IMR-90 (cell line): ENCODE measurements at regions not wholly inside any gene's neighbourhood (a gene's known extent, or its start where the extent isn't known, plus 50 kb on each side); places are given as distances from the start of the nearest gene placed in this dataset.
A peak's percentile ranks its signal among the peaks of the same experiment; 100 is the strongest.

Experiments used
- ATAC-seq: fragments of 200-7000 bp; cut with Tn5 transposase; 2 replicates; pipeline ENCODE4 v1.9.1; 2020; ENCODE audit warnings: low read depth, mild to moderate bottlenecking, moderate library complexity
- BruUV-seq: library from RNA; stranded (reverse); fragments of 400-500 nt; replicated peaks from 2 replicates; lab custom pipeline; 2021; lab: Mats Ljungman, UMichigan
- CTCF ChIA-PET: fragments of 300-600 bp; formaldehyde crosslinking; extraction: SDS; loops from one replicate; lab custom pipeline; 2021; ENCODE audit warnings: antibody characterized with exemption; lab: Yijun Ruan, JAX
- POLR2A ChIA-PET: fragments of 300-600 bp; sonication (Branson Sonifier 250); formaldehyde crosslinking; loops from one replicate; lab custom pipeline; 2022; ENCODE audit warnings: antibody characterized with exemption; ENCODE audit not compliant: unreplicated experiment; lab: Charles Lee
- DNase-seq: peaks from one replicate; pipeline ENCODE4 v3.0.0; 2013
- H2AFZ ChIP-seq: replicated peaks from 2 replicates; pipeline ENCODE3; 2013; ENCODE audit warnings: low read length, mild to moderate bottlenecking; ENCODE audit not compliant: poor library complexity
- H2AK5ac ChIP-seq: 2 replicates; pipeline ENCODE4 v1.6.1; 2013; ENCODE audit warnings: low read depth, low read length, inconsistent platforms
- H2AK9ac ChIP-seq: replicated peaks from 2 replicates; pipeline ENCODE3; 2013; ENCODE audit warnings: mild to moderate bottlenecking, low read depth, low read length, moderate library complexity; ENCODE audit not compliant: poor library complexity
- H2BK120ac ChIP-seq: 2 replicates; pipeline ENCODE4 v1.6.1; 2013; ENCODE audit warnings: low read depth, low read length, inconsistent platforms
- H2BK15ac ChIP-seq: 3 replicates; pipeline ENCODE4 v1.6.1; 2013; ENCODE audit warnings: low read depth, low read length, inconsistent platforms
- H2BK20ac ChIP-seq: 2 replicates; pipeline ENCODE4 v1.6.1; 2013; ENCODE audit warnings: low read depth, mild to moderate bottlenecking, inconsistent platforms, low read length, moderate library complexity
- H2BK5ac ChIP-seq: 2 replicates; pipeline ENCODE4 v1.6.1; 2013; ENCODE audit warnings: mild to moderate bottlenecking, low read depth, low read length, inconsistent platforms; ENCODE audit not compliant: poor library complexity, severe bottlenecking
- H3K14ac ChIP-seq: replicated peaks from 2 replicates; pipeline ENCODE4 v1.6.1; 2013; ENCODE audit warnings: low read depth, low read length, inconsistent platforms
- H3K18ac ChIP-seq: 2 replicates; pipeline ENCODE4 v1.6.1; 2013; ENCODE audit warnings: low read depth, low read length, control low read depth
- H3K23ac ChIP-seq: 2 replicates; pipeline ENCODE4 v1.6.1; 2013; ENCODE audit warnings: low read depth, low read length, inconsistent platforms
- H3K27ac ChIP-seq: 2 replicates; pipeline ENCODE4 v1.5.1; 2013; ENCODE audit warnings: mild to moderate bottlenecking, control low read depth, low read length; ENCODE audit not compliant: insufficient read depth
- H3K27me3 ChIP-seq: 2 replicates; pipeline ENCODE4 v1.6.1; 2013; ENCODE audit warnings: low read length; ENCODE audit not compliant: control insufficient read depth, insufficient read depth
- H3K36me3 ChIP-seq: 2 replicates; pipeline ENCODE4 v1.6.1; 2013; ENCODE audit warnings: low read length, mixed read lengths; ENCODE audit not compliant: control insufficient read depth, insufficient read depth
- H3K4ac ChIP-seq: 2 replicates; pipeline ENCODE4 v1.6.1; 2013; ENCODE audit warnings: low read depth, low read length, inconsistent platforms
- H3K4me1 ChIP-seq: 2 replicates; pipeline ENCODE4 v1.6.1; 2013; ENCODE audit warnings: low read length, mixed read lengths; ENCODE audit not compliant: control insufficient read depth, insufficient read depth
- H3K4me2 ChIP-seq: 2 replicates; pipeline ENCODE4 v1.6.1; 2013; ENCODE audit warnings: low read depth, mild to moderate bottlenecking, control low read depth, low read length, moderate library complexity
- H3K4me3 ChIP-seq: 2 replicates; pipeline ENCODE4 v1.5.1; 2013; ENCODE audit warnings: low read depth, mild to moderate bottlenecking, control low read depth, low read length, moderate library complexity; ENCODE audit not compliant: insufficient read depth
- H3K56ac ChIP-seq: 2 replicates; pipeline ENCODE4 v1.6.1; 2013; ENCODE audit warnings: low read length, inconsistent platforms; ENCODE audit not compliant: insufficient read depth; ENCODE audit errors: extremely low read depth
- H3K79me1 ChIP-seq, 2 experiments: 2 replicates each; pipeline ENCODE4 v1.6.1; 2013; ENCODE audit warnings: low read length in 2 of 2, inconsistent platforms in 1 of 2, low read depth in 1 of 2
- H3K9ac ChIP-seq: 2 replicates; pipeline ENCODE4 v1.6.1; 2013; ENCODE audit warnings: low read depth, low read length, control low read depth
- H3K9me1 ChIP-seq: 2 replicates; pipeline ENCODE4 v1.6.1; 2013; ENCODE audit warnings: low read length, inconsistent platforms; ENCODE audit not compliant: insufficient read depth
- H3K9me3 ChIP-seq: 2 replicates; pipeline ENCODE4 v1.6.1; 2013; ENCODE audit warnings: low read length; ENCODE audit not compliant: control insufficient read depth, insufficient read depth
- H4K20me1 ChIP-seq: 2 replicates; pipeline ENCODE4 v1.6.1; 2013; ENCODE audit warnings: low read length, inconsistent platforms; ENCODE audit not compliant: insufficient read depth
- H4K5ac ChIP-seq: 2 replicates; pipeline ENCODE4 v1.6.1; 2013; ENCODE audit warnings: mild to moderate bottlenecking, low read depth, low read length, control low read depth
- H4K8ac ChIP-seq, 2 experiments: 2 replicates each; pipeline ENCODE4 v1.6.1; 2013; ENCODE audit warnings: low read depth in 2 of 2, low read length in 2 of 2, control low read depth in 1 of 2, inconsistent platforms in 1 of 2
- H4K91ac ChIP-seq: 2 replicates; pipeline ENCODE4 v1.6.1; 2013; ENCODE audit warnings: low read depth, low read length, inconsistent platforms; ENCODE audit not compliant: insufficient read depth
- CEBPB ChIP-seq: IDR thresholded peaks from 2 replicates; pipeline ENCODE4 v1.6.1; 2012; ENCODE audit warnings: low read depth, low read length, improper control_type of control experiment
- CTCF ChIP-seq: conservative IDR thresholded peaks from 2 replicates; pipeline ENCODE4 v1.5.1; 2012; ENCODE audit warnings: mild to moderate bottlenecking, low read depth, low read length, improper control_type of control experiment
- MAFK ChIP-seq: IDR thresholded peaks from 2 replicates; pipeline ENCODE4 v1.6.1; 2012; ENCODE audit warnings: low read depth, low read length, improper control_type of control experiment
- MAZ ChIP-seq: IDR thresholded peaks from 2 replicates; pipeline ENCODE4 v1.6.1; 2012; ENCODE audit warnings: low read depth, mild to moderate bottlenecking, low read length, improper control_type of control experiment, moderate library complexity, borderline replicate concordance
- MXI1 ChIP-seq: IDR thresholded peaks from 2 replicates; pipeline ENCODE4 v1.6.1; 2012; ENCODE audit warnings: low read depth, mild to moderate bottlenecking, low read length, moderate library complexity, borderline replicate concordance
- POLR2A ChIP-seq: IDR thresholded peaks from 2 replicates; pipeline ENCODE4 v1.6.1; 2012; ENCODE audit warnings: mild to moderate bottlenecking, low read depth, low read length
- RAD21 ChIP-seq: IDR thresholded peaks from 2 replicates; pipeline ENCODE4 v1.6.1; 2012; ENCODE audit warnings: low read length, improper control_type of control experiment
- RCOR1 ChIP-seq: IDR thresholded peaks from 2 replicates; pipeline ENCODE4 v1.6.1; 2012; ENCODE audit warnings: mild to moderate bottlenecking, low read length, improper control_type of control experiment; ENCODE audit not compliant: insufficient replicate concordance
- SMC3 ChIP-seq: fragments of 150-350 bp; IDR thresholded peaks from 2 replicates; pipeline ENCODE4 v1.6.1; 2016; ENCODE audit warnings: low read depth, mild to moderate bottlenecking, antibody characterized with exemption, low read length, moderate library complexity
- USF2 ChIP-seq: fragments of 150-350 bp; IDR thresholded peaks from 2 replicates; pipeline ENCODE4 v1.6.1; 2017; ENCODE audit warnings: mild to moderate bottlenecking, antibody characterized with exemption, low read length, low read depth
- WGBS, 2 experiments: methylation state at CpG; one replicate each; pipeline versions ENCODE4 v1.1.5 to v1.1.7; 2013; ENCODE audit warnings: missing lambda C conversion rate in 2 of 2; ENCODE audit not compliant: insufficient read length in 1 of 2; ENCODE audit errors: extremely low coverage in 2 of 2; 5-methylcytosine and 5-hydroxymethylcytosine counted together
- dilution Hi-C: fragments of 300-500 bp; cut with HindIII; formaldehyde crosslinking; loops from one replicate; pipeline ENCODE4 v1.14.3; 2018; ENCODE audit warnings: low sequenced_read_pairs; ENCODE audit not compliant: unreplicated experiment
- in situ Hi-C: fragments of 300-500 bp; cut with MboI; formaldehyde crosslinking; loops from 3 replicates; pipeline ENCODE4 v1.14.3; 2019; ENCODE audit warnings: low sequenced_read_pairs, inconsistent platforms, mixed read lengths
- intact Hi-C: fragments of 100-400 bp; cut with micrococcal nuclease; formaldehyde crosslinking; loops from 2 replicates; pipeline ENCODE4 v1.10.0; 2022

GRCh38 chr18:70454704-70455322 lies 166.0 kb downstream of the SOCS6 start:
- dilution Hi-C loops: no loop called here
- TF ChIP-seq MAFK: no peak
- no peak for TF ChIP-seq USF2
- no peak for TF ChIP-seq RCOR1
- TF ChIP-seq RAD21: peak; percentile 77
- peak; percentile 79 for TF ChIP-seq SMC3
- TF ChIP-seq MAZ: no peak
- TF ChIP-seq MXI1: no peak
- TF ChIP-seq CTCF: peak; percentile 76
- TF ChIP-seq CEBPB: no peak
- no peak for TF ChIP-seq POLR2A
- no peak overlapping the region for H2BK5ac ChIP-seq
- no peaks in the 10 kb centered on the region for H3K27me3 ChIP-seq
- no peak overlapping the region for H3K18ac ChIP-seq
- H3K4me1 ChIP-seq: peaks cover 2% of the 10 kb centered on the region; the same call in 1 of the 2 replicates
- H3K9me3 ChIP-seq: no peaks in the 10 kb centered on the region
- H2AK9ac ChIP-seq: no peak overlapping the region
- no peak overlapping the region for H3K27ac ChIP-seq
- in situ Hi-C loops: loop anchor here (10.0 kb wide), 1 partner anchor 360 kb away; no protein-coding TSS in a partner anchor
- H3K9ac ChIP-seq: no peak overlapping the region
- H3K9me1 ChIP-seq: no peaks in the 10 kb centered on the region
- no peaks in the 10 kb centered on the region for H4K20me1 ChIP-seq
- DNase-seq: peak; percentile 79
- no peak overlapping the region for H2AK5ac ChIP-seq
- intact Hi-C loops: loop anchor here (1.0 to 10.0 kb wide), 5 partner anchors 259 to 1608 kb away; no protein-coding TSS in a partner anchor
- H2BK15ac ChIP-seq: no peak overlapping the region
- no peak overlapping the region for H4K8ac ChIP-seq
- CTCF ChIA-PET: interaction anchor here (0.5 to 1.3 kb wide), 5 partner anchors 18 to 1096 kb away, joined by 3 to 6 read pairs (median 3); no protein-coding TSS in a partner anchor
- H3K79me1 ChIP-seq: no peaks in the 10 kb centered on the region
- no CpG with 5 or more reads among the region's 5 CpGs for WGBS, 2 experiments
- no peak overlapping the region for H3K4me3 ChIP-seq
- peak; percentile 86 for ATAC-seq
- no peak overlapping the region for H3K56ac ChIP-seq
- no peaks in the 10 kb centered on the region for H3K36me3 ChIP-seq
- H4K91ac ChIP-seq: no peak overlapping the region
- no peak overlapping the region for H3K4me2 ChIP-seq
- no TSS peak for BruUV-seq
- H3K23ac ChIP-seq: no peak overlapping the region
- POLR2A ChIA-PET: no interaction called here
- H4K5ac ChIP-seq: no peak overlapping the region
- H2BK120ac ChIP-seq: no peak overlapping the region
- no peak overlapping the region for H3K4ac ChIP-seq
- no peak overlapping the region for H3K14ac ChIP-seq
- H2AFZ ChIP-seq: no peak overlapping the region
- H2BK20ac ChIP-seq: no peak overlapping the region
